ENCODE measurements at regions not wholly inside any gene's neighbourhood (a gene's known extent, or its start where the extent isn't known, plus 50 kb on each side); places are given as distances from the start of the nearest gene placed in this dataset.
"Not testable (repeated sequence)": the region's sequence is repeated elsewhere in the genome, so short reads cannot be mapped to it uniquely, and the experiment has no call there.

DNA sequence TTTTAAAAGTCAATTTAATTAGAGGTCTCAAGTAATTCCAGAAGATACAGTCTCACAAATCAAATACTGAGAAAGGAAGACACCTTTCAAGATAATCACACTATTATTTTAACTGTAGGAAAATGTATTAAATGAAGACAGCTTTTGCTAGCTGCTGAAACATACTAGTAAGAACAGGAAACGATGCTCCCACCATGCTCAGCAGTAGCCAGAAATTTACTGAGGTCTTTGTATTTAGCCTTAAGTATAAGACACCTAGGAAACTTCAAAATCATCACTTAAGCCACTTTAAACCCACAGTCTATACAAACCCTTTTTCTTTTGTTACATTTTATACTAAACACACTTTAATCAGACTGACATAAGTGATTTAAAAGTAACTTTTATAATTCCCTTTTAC is 72.7 kb upstream of the NPIPB12 start:
- not testable (repeated sequence) for DNase-seq

DNA sequence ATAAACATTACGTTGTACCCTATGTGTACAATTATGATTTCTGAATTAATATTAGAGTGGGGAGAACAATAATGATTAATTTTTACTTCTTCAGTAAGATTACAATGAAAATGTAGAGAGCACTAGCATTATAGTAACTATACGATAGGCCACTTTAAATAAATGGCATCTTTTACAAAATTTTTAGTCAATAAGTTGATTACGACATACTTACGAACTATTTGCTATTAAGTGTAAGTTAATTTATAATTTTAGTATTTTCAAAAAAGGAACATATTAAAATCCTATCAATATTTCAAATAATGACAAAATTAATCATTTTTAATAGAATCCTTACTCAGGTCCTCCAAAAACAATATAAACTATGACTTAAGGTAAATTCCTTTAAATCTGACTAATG is 75.6 kb upstream of the NPIPB12 start:
- not testable (repeated sequence) for DNase-seq

- DNase-seq, result not testable (repeated sequence)
Observed at GRCh38 chr16:29591919-29592318, 71.1 kb upstream of the SPN start.

DNA sequence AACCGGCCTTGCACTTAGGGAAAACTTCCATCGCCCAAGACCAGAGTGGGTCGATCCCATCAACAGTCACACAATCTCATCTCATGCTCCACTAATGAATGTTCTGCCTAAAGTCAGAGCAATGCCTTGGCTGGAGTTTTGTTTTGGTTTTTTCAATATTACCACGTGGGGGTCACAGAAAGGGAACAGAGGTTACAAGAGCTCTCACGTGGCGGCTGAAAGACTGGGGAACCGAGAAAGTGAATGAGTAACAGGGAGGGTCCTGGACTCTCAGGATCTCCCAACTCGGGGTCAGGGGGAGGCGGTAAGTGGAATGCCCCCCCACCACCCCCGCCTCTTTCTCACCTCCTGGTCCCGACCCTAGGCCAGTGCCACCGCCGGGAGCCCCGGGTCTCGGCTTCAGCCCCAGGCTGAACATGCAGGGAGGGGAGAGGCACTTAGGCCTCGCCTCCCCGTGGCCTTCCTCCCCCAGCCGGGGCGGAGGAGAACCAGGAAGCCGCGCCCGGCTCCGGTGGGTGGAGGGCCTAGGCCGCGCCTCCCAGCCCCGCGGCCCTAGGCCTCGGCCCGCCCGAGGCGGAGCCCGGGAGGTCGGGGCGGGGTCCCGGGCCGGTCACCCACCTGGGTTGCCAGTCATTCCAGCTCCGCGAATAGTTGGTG is 68.7 kb upstream of the SPN start:
- peak in 1 of 2 donors; percentile 24 for DNase-seq

GRCh38 chr16:29594926-29595838 is 67.9 kb upstream of the SPN start:
- peak; percentile 73 to 80 for DNase-seq

GRCh38 chr16:29597030-29597429 is 66.0 kb upstream of the SPN start:
- DNase-seq, result not testable (repeated sequence)

GRCh38 chr16:29600111-29601000 is 62.7 kb upstream of the SPN start:
- DNase-seq, result peak in 1 of 2 donors; percentile 13

DNA sequence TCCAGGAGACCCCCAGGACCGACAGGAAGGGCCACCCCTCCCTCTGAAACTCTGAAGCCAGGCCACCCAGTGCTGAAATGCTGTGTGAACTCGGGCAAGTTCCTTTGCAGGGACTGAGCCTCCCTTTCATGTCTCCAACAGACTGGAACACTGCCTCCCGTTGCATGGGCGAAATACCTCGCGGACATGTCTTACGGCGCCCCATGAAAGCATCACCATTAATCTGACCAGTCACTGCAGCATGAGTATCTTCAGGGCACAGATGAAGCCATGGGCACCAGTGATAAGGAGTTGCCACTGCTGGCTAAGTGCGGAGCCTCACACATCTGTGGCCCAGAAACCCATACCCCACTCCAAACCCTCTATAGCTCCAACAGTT is 60.8 kb upstream of the SPN start:
- not testable (repeated sequence) for DNase-seq

GRCh38 chr16:29602683-29603088 is 60.4 kb upstream of the SPN start:
- DNase-seq, result not testable (repeated sequence)

- peak in 1 of 2 donors; percentile 62 for DNase-seq
Observed at GRCh38 chr16:29604631-29605549, 58.2 kb upstream of the SPN start.

DNA sequence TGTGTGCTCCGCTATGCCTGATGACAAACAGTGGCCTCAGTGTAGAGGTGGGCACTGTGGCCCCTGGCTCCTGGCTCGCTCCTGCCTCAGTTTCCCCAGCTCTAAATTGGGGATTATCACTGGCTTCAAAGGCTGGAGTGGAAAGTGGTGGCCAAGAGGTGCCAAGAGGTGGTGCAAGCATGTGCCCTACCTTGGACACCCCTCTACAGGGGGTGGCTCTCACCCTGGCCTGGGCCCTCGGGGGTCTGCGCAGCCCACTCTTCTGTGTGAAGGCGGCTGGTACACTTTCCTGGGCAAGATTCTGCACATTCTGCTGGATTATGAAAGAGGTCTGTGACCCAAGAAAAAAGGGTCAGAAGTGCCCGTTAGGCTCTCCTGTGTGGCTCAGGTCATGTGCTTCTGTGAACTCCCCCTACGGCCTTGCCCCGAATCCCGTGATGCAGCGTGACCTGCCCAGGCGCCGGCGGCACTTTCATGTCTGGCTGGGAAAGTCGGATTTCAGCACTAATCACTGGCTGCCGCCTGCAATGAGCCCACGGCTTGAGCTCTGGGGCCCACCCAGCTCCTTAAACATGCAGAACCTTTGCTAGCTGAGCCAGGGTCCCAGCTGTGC is 57.3 kb upstream of the SPN start:
- DNase-seq, result not testable (repeated sequence)

GRCh38 chr16:29606669-29607427 is 56.2 kb upstream of the SPN start:
- DNase-seq, result not testable (repeated sequence)

DNA sequence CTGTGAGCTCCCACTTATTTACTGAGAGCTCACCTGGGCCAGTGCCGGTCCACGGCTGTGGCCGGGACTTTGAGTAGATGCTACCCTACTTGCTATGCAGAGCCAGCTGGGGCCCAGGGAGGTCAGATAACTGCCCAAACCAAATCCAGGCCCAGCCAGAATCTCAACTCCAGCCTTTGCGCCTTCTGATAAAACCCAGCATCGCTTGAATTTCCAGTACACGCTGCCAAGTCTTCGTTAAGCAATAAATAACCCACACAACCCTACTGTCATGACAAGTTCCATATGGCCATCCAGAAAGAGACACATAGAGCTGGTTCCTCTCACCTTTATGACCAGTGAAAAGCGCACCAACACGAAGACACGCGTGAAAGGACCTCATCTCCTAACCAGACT is 55.6 kb upstream of the SPN start:
- DNase-seq, result not testable (repeated sequence)

DNA sequence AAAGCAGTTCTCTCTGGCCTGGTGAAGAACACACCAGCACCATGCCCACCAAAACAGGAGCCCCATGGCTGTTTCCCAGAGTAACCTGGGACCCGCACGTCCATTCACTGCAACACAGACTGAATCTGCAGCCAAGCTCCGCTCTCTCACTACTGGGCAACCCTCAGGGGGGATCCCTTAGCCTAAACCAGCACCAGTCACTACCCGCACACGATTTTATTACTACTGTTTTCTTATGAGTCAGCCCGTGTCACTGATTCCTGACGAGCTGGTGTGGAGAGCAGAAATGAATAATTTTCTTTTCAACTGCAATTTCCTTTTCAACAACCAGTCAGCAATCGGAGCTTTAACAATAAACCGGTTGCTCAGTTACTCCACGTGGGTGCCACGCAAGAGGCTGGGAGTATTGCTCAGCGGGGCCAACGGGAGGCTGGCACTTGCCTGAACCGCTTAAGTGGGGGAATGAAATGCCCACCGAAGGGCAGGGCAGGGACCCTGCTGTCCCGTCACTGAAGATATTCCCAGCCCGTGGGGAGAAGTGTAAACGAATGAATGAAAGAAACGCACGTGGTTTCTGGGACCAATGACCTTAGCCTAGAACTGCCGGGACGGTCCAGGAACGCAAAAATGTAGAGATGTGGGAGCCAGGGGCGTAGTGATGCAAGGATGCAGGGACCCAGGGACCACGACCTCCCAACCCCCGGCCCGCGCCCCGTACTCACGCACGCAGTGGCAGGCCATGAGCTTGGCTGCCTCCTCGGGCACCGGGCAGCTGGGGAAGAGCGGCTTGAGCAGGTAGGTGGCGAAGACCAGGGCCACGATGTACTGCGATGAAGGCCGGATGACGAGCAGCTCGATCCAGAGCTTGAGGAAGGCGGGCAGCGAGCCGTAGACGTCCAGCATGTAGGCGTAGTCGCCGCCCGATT is 50.4 kb upstream of the SPN start:
- DNase-seq, result peak in 1 of 2 donors; percentile 31

Measured in bone marrow (tissue), 2 donors.